ENCODE measurements at regions not wholly inside any gene's neighbourhood (a gene's known extent, or its start where the extent isn't known, plus 50 kb on each side); places are given as distances from the start of the nearest gene placed in this dataset.

GRCh38 chr7:25392588-25393338 is 164.5 kb upstream of the NPVF start:
- Mint-ChIP-seq H3K27me3 (ENCODE audit: low read depth) (peaks cover 14% of the 10 kb centered on the region), H3K9me3 (no peaks in the 10 kb centered on the region), H3K36me3 (ENCODE audit: low read depth) (no peaks in the 10 kb centered on the region), H3K4me1 (ENCODE audit: low read depth) (no peaks in the 10 kb centered on the region), H3K27ac (no peak overlapping the region), H3K4me3 (ENCODE audit: low read depth) (no peak overlapping the region)
- intact Hi-C loops (cut with micrococcal nuclease): no loop called here
- DNase-seq (ENCODE audit: low spot score): no peak

- peaks cover 9% of the 10 kb centered on the region for H3K27me3 Mint-ChIP-seq (ENCODE audit: low read depth)
- H3K4me3 Mint-ChIP-seq (ENCODE audit: low read depth): no peak overlapping the region
- no peaks in the 10 kb centered on the region for H3K4me1 Mint-ChIP-seq (ENCODE audit: low read depth)
- no peaks in the 10 kb centered on the region for H3K9me3 Mint-ChIP-seq
- no peak overlapping the region for H3K27ac Mint-ChIP-seq
- H3K36me3 Mint-ChIP-seq (ENCODE audit: low read depth): no peaks in the 10 kb centered on the region
- no peak for DNase-seq (ENCODE audit: low spot score)
- intact Hi-C loops (cut with micrococcal nuclease): loop anchor here (5.0 kb wide), 1 partner anchor 456 kb away; no protein-coding TSS in a partner anchor
Measured at GRCh38 chr7:25395976-25396375, 167.7 kb upstream of the NPVF start.

GRCh38 chr7:25396668-25397067 is 168.4 kb upstream of the NPVF start:
- Mint-ChIP-seq H3K27me3 (ENCODE audit: low read depth) (peaks cover 9% of the 10 kb centered on the region), H3K4me3 (ENCODE audit: low read depth) (no peak overlapping the region), H3K27ac (no peak overlapping the region), H3K4me1 (ENCODE audit: low read depth) (no peaks in the 10 kb centered on the region), H3K9me3 (no peaks in the 10 kb centered on the region), H3K36me3 (ENCODE audit: low read depth) (no peaks in the 10 kb centered on the region)
- intact Hi-C loops (cut with micrococcal nuclease): loop anchor here (5.0 kb wide), 1 partner anchor 456 kb away; no protein-coding TSS in a partner anchor
- no peak for DNase-seq (ENCODE audit: low spot score)

- Mint-ChIP-seq H3K27me3 (ENCODE audit: low read depth) (peaks cover 8% of the 10 kb centered on the region), H3K36me3 (ENCODE audit: low read depth) (no peaks in the 10 kb centered on the region), H3K9me3 (no peaks in the 10 kb centered on the region), H3K4me3 (ENCODE audit: low read depth) (no peak overlapping the region), H3K4me1 (ENCODE audit: low read depth) (no peaks in the 10 kb centered on the region), H3K27ac (no peak overlapping the region)
- DNase-seq (ENCODE audit: low spot score): no peak
- intact Hi-C loops (cut with micrococcal nuclease): loop anchor here (5.0 kb wide), 1 partner anchor 454 kb away; no protein-coding TSS in a partner anchor
Measured at GRCh38 chr7:25398418-25398817, 170.1 kb upstream of the NPVF start.

- DNase-seq (ENCODE audit: low spot score): no peak
- H3K36me3 Mint-ChIP-seq (ENCODE audit: low read depth): no peaks in the 10 kb centered on the region
- H3K4me1 Mint-ChIP-seq (ENCODE audit: low read depth): no peaks in the 10 kb centered on the region
- no peaks in the 10 kb centered on the region for H3K9me3 Mint-ChIP-seq
- intact Hi-C loops (cut with micrococcal nuclease): loop anchor here (5.0 kb wide), 1 partner anchor 453 kb away; no protein-coding TSS in a partner anchor
- H3K4me3 Mint-ChIP-seq (ENCODE audit: low read depth): no peak overlapping the region
- no peak overlapping the region for H3K27ac Mint-ChIP-seq
- H3K27me3 Mint-ChIP-seq (ENCODE audit: low read depth): peaks cover 2% of the 10 kb centered on the region
Measured at GRCh38 chr7:25399000-25399750, 170.9 kb upstream of the NPVF start.

GRCh38 chr7:25402532-25402931 is 174.2 kb upstream of the NPVF start:
- H3K27ac Mint-ChIP-seq: no peak overlapping the region
- H3K27me3 Mint-ChIP-seq (ENCODE audit: low read depth): no peaks in the 10 kb centered on the region
- DNase-seq (ENCODE audit: low spot score): no peak
- no peak overlapping the region for H3K4me3 Mint-ChIP-seq (ENCODE audit: low read depth)
- H3K4me1 Mint-ChIP-seq (ENCODE audit: low read depth): no peaks in the 10 kb centered on the region
- intact Hi-C loops (cut with micrococcal nuclease): no loop called here
- no peaks in the 10 kb centered on the region for H3K9me3 Mint-ChIP-seq
- H3K36me3 Mint-ChIP-seq (ENCODE audit: low read depth): no peaks in the 10 kb centered on the region

- Mint-ChIP-seq H3K27me3 (ENCODE audit: low read depth) (no peaks in the 10 kb centered on the region), H3K27ac (no peak overlapping the region), H3K4me3 (ENCODE audit: low read depth) (no peak overlapping the region), H3K4me1 (ENCODE audit: low read depth) (no peaks in the 10 kb centered on the region), H3K36me3 (ENCODE audit: low read depth) (no peaks in the 10 kb centered on the region), H3K9me3 (no peaks in the 10 kb centered on the region)
- intact Hi-C loops (cut with micrococcal nuclease): no loop called here
- DNase-seq (ENCODE audit: low spot score): no peak
Measured at GRCh38 chr7:25405736-25406135, 177.4 kb upstream of the NPVF start.

GRCh38 chr7:25407053-25407452 is 178.8 kb upstream of the NPVF start:
- Mint-ChIP-seq H3K27ac (no peak overlapping the region), H3K4me3 (ENCODE audit: low read depth) (no peak overlapping the region), H3K27me3 (ENCODE audit: low read depth) (no peaks in the 10 kb centered on the region), H3K9me3 (no peaks in the 10 kb centered on the region), H3K36me3 (ENCODE audit: low read depth) (no peaks in the 10 kb centered on the region), H3K4me1 (ENCODE audit: low read depth) (no peaks in the 10 kb centered on the region)
- no peak for DNase-seq (ENCODE audit: low spot score)
- intact Hi-C loops (cut with micrococcal nuclease): no loop called here

- no peaks in the 10 kb centered on the region for H3K9me3 Mint-ChIP-seq
- H3K4me3 Mint-ChIP-seq (ENCODE audit: low read depth): no peak overlapping the region
- intact Hi-C loops (cut with micrococcal nuclease): no loop called here
- H3K36me3 Mint-ChIP-seq (ENCODE audit: low read depth): no peaks in the 10 kb centered on the region
- no peaks in the 10 kb centered on the region for H3K4me1 Mint-ChIP-seq (ENCODE audit: low read depth)
- H3K27me3 Mint-ChIP-seq (ENCODE audit: low read depth): no peaks in the 10 kb centered on the region
- no peak overlapping the region for H3K27ac Mint-ChIP-seq
- no peak for DNase-seq (ENCODE audit: low spot score)
Measured at GRCh38 chr7:25408012-25408687, 179.9 kb upstream of the NPVF start.

- H3K27me3 Mint-ChIP-seq (ENCODE audit: low read depth): no peaks in the 10 kb centered on the region
- DNase-seq (ENCODE audit: low spot score): no peak
- no peaks in the 10 kb centered on the region for H3K9me3 Mint-ChIP-seq
- no peaks in the 10 kb centered on the region for H3K4me1 Mint-ChIP-seq (ENCODE audit: low read depth)
- no peak overlapping the region for H3K4me3 Mint-ChIP-seq (ENCODE audit: low read depth)
- intact Hi-C loops (cut with micrococcal nuclease): no loop called here
- no peaks in the 10 kb centered on the region for H3K36me3 Mint-ChIP-seq (ENCODE audit: low read depth)
- no peak overlapping the region for H3K27ac Mint-ChIP-seq
Measured at GRCh38 chr7:25408876-25409275, 180.6 kb upstream of the NPVF start.

GRCh38 chr7:25409897-25410636 is 181.8 kb upstream of the NPVF start:
- Mint-ChIP-seq H3K27ac (no peak overlapping the region), H3K36me3 (ENCODE audit: low read depth) (no peaks in the 10 kb centered on the region), H3K9me3 (no peaks in the 10 kb centered on the region), H3K27me3 (ENCODE audit: low read depth) (no peaks in the 10 kb centered on the region), H3K4me3 (ENCODE audit: low read depth) (no peak overlapping the region), H3K4me1 (ENCODE audit: low read depth) (no peaks in the 10 kb centered on the region)
- intact Hi-C loops (cut with micrococcal nuclease): no loop called here
- DNase-seq (ENCODE audit: low spot score): no peak

GRCh38 chr7:25420771-25421170 is 192.5 kb upstream of the NPVF start:
- intact Hi-C loops (cut with micrococcal nuclease): no loop called here
- no peak overlapping the region for H3K4me3 Mint-ChIP-seq (ENCODE audit: low read depth)
- DNase-seq (ENCODE audit: low spot score): no peak
- no peaks in the 10 kb centered on the region for H3K9me3 Mint-ChIP-seq
- no peaks in the 10 kb centered on the region for H3K27me3 Mint-ChIP-seq (ENCODE audit: low read depth)
- H3K4me1 Mint-ChIP-seq (ENCODE audit: low read depth): no peaks in the 10 kb centered on the region
- no peak overlapping the region for H3K27ac Mint-ChIP-seq
- H3K36me3 Mint-ChIP-seq (ENCODE audit: low read depth): no peaks in the 10 kb centered on the region

All from activated T-helper 2 cell treated with anti-CD3 and anti-CD28 coated beads, Interferon-gamma antibody, Interleukin-2, Interleukin-4, amounts not matched to agents 10 μg/mL and 5 μg/mL and 100 μg/mL, durations not matched to agents 14 hours and 24 hours and 36 hours (primary cell).